ENCODE measurements at regions not wholly inside any gene's neighbourhood (a gene's known extent, or its start where the extent isn't known, plus 50 kb on each side); places are given as distances from the start of the nearest gene placed in this dataset.

DNA sequence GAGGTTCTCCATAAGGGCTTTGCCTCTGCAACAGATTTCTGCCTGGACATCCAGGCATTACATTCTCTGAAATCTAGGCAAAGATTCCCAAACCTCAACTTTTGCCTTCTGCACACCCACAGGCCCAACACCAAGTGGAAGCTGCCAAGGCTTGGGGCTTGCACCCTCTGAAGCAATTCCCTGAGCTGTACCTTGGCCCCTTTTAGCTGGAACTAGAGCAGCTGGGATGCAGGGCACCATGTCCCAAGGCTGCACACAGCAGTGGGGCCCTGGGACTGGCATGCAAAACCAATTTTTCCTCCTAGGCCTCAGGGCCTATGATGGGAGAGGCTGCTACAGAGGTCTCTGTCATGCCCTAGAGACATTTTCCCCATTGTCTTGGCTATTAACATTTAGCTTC is 943.2 kb downstream of the PCDH17 start:
- TF ChIP-seq, protein P1, sequence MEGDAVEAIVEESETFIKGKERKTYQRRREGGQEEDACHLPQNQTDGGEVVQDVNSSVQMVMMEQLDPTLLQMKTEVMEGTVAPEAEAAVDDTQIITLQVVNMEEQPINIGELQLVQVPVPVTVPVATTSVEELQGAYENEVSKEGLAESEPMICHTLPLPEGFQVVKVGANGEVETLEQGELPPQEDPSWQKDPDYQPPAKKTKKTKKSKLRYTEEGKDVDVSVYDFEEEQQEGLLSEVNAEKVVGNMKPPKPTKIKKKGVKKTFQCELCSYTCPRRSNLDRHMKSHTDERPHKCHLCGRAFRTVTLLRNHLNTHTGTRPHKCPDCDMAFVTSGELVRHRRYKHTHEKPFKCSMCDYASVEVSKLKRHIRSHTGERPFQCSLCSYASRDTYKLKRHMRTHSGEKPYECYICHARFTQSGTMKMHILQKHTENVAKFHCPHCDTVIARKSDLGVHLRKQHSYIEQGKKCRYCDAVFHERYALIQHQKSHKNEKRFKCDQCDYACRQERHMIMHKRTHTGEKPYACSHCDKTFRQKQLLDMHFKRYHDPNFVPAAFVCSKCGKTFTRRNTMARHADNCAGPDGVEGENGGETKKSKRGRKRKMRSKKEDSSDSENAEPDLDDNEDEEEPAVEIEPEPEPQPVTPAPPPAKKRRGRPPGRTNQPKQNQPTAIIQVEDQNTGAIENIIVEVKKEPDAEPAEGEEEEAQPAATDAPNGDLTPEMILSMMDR (IDR thresholded peaks at IDR 0.05; ENCODE audit: low read depth, low read length, missing input control) = no peak
- TF ChIP-seq, protein P2, sequence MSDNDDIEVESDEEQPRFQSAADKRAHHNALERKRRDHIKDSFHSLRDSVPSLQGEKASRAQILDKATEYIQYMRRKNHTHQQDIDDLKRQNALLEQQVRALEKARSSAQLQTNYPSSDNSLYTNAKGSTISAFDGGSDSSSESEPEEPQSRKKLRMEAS (IDR thresholded peaks at IDR 0.05) = no peak
- TF ChIP-seq FOXA1 (IDR thresholded peaks at IDR 0.05) = no peak
- TF ChIP-seq, protein P3, sequence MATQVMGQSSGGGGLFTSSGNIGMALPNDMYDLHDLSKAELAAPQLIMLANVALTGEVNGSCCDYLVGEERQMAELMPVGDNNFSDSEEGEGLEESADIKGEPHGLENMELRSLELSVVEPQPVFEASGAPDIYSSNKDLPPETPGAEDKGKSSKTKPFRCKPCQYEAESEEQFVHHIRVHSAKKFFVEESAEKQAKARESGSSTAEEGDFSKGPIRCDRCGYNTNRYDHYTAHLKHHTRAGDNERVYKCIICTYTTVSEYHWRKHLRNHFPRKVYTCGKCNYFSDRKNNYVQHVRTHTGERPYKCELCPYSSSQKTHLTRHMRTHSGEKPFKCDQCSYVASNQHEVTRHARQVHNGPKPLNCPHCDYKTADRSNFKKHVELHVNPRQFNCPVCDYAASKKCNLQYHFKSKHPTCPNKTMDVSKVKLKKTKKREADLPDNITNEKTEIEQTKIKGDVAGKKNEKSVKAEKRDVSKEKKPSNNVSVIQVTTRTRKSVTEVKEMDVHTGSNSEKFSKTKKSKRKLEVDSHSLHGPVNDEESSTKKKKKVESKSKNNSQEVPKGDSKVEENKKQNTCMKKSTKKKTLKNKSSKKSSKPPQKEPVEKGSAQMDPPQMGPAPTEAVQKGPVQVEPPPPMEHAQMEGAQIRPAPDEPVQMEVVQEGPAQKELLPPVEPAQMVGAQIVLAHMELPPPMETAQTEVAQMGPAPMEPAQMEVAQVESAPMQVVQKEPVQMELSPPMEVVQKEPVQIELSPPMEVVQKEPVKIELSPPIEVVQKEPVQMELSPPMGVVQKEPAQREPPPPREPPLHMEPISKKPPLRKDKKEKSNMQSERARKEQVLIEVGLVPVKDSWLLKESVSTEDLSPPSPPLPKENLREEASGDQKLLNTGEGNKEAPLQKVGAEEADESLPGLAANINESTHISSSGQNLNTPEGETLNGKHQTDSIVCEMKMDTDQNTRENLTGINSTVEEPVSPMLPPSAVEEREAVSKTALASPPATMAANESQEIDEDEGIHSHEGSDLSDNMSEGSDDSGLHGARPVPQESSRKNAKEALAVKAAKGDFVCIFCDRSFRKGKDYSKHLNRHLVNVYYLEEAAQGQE (IDR thresholded peaks at IDR 0.05) = no peak
- no peak for TF ChIP-seq NR2F2 (IDR thresholded peaks at IDR 0.05)
- no peak for TF ChIP-seq RAD21 (IDR thresholded peaks at IDR 0.05)
- no peak for TF ChIP-seq JUND (IDR thresholded peaks at IDR 0.05)
- no peak for TF ChIP-seq TAF1 (conservative IDR thresholded peaks at IDR 0.05)
- no peak for TF ChIP-seq HNF4A (conservative IDR thresholded peaks at IDR 0.05)
- TF ChIP-seq, protein P4, sequence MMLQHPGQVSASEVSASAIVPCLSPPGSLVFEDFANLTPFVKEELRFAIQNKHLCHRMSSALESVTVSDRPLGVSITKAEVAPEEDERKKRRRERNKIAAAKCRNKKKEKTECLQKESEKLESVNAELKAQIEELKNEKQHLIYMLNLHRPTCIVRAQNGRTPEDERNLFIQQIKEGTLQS (IDR thresholded peaks at IDR 0.05) = no peak
